ENCODE measurements at regions not wholly inside any gene's neighbourhood (a gene's known extent, or its start where the extent isn't known, plus 50 kb on each side); places are given as distances from the start of the nearest gene placed in this dataset.

DNA sequence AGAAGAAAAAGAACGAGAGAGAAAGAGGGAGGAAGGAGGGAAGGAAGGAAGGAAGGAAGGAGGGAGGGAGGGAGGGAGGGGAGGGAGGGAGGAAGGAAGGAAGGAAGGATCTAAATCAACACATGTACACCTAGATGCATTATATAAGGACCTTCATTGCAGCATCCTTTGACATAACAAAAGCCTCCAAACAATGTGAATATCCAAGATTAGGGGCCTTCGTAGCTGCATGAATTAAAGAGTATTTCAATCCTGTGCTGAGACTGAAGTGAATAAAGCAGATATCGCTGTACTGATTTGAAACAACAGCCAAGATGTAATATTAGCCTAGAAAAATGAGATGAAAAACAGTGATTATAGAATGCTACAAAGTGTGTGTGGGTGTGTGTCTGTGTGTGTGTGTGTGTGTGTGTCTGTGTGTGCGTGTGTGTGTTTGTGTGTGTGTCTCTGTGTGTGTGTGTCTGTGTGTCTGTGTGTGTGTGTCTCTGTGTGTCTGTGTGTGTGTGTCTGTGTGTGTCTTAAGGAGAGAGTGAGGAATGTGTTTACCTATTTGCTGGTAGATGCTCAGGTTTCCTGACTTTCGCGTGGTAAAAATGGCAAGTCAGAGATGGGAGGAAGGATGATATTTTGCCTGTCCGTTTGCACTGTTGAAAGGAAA, 129.0 kb upstream of the PTPN1 start:
- DNase-seq = no peak

DNA sequence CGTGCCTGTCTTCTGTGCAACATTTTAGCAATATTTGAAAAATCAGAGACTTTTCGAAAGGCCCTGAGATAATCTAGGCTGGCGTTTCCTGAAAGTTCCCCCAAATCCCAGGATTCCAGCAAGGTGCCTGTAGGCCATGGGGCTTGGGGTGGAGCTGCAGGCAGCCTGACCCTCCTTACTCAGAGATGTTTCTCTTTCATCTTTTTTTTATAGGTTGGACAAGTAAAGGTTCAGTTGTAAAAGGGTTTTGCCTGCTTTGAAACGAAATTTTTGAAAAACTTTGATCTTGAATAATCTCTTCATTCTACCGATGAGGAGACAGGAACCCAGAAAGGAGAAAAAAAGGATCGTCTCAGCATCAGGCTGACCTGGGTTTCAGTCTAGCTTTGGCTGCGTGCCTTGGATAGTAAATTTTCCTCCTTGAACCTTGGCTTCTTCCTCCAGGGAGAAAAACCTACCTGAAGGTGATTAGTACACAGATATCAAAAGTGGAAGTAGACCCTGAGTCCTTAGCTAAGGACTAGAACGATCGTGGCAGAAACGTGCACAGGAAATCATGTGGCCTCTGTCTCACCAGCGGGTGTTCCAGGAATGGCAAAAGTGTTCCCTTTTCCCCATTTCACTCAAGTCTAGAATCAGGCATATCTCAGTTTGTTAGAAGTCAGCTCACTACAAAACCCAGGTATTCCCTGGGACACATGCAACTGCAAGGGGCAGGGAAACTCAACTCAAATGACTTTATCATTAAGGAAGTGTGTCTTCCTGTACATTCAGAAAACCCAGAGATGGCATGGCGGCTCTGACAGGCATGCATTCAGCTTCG, 128.2 kb upstream of the PTPN1 start:
- no peak for DNase-seq

DNA sequence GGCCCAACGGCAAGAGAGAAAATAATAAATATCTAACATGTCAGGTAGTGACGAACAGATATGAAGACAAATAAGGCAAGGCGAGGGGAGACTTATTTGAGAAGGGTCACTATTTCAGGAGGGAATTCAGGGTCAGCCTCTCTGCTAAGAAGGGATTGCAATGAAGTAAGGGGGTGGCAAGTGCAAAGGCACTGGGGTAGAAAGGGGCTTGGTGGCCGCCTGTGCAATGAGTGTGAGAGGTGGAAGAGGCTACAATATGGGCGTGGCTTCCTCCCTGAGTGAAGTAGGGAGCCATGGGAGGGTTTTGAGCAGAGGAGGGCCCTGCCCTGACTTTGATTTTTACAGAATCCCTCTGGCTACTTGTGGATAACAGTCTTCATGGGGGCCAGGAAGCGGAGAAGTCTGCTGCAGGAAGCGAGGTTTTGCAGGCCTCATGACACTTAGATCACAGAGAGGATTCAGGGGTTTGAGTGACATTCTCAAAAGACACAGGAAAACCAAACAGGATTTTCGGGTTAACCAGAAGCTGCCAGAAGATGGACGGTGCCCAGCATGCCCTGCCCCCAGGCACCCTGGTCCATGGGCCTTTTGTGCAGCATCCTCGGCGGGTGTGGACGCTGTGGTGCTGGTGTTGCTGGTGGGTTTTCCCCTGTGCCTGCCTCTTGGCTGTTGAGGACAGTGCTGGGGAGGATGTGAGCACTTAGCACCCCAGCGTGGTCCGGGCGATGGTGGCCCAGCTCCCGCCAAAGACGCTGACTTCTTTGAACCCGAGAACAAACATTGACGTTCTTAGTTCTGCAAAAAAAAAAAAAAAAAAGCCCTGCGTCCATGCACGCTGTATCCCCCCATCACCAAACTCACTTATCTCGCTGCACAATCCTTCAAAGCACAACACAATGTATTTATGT, 124.2 kb upstream of the PTPN1 start:
- no peak for DNase-seq

DNA sequence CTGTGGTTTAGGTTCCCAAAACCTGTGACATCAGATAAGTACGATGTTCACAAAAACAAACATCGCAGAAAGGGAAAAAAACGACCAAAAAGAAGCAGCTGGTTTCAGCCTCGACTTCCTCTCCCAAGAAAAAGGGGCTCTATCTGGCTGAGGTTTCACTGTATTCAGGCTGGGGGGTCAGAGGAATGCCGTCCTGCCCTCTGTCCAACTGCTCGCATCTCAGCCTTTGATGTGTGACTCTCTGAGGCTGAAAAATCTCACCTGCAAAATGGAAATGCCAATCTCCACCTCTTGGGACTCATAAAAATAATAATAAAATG, 123.6 kb upstream of the PTPN1 start:
- DNase-seq = no peak

DNA sequence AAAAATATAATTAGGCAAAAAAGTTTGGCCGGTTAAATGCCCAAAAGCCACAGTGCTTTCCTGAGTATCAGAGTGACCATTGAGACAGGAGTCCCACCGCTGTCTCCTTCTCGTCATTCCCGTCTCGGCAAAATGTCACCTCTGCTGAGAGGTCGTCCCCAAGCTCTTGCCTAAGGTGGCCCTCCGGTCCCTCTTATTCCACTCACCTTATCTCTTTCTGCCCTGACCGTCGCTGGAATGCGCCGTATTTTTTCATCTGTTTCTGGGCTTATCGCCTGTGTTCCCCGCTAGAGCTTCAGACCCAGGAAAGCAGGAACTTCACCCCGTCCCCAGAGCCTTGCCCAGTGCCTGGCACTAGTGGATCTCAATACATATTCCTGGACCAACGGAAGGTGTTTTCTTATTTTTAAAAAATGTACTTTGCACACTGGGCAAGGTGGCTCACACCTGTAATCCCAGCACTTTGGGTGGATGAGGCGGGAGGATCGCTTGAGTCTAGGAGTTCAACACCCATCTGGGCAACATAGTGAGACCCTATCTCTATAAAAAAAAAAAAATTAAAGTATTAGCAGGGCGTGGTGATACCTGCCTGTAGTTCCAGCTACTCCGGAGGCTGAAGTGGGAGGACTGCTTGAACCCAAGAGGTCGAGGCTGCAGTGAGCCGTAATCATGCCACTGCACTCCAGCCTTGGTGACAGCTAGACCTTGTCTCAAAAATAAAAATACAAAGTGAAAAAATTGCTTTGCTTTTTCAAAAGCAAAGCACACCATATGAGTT, 122.8 kb upstream of the PTPN1 start:
- no peak for DNase-seq

DNA sequence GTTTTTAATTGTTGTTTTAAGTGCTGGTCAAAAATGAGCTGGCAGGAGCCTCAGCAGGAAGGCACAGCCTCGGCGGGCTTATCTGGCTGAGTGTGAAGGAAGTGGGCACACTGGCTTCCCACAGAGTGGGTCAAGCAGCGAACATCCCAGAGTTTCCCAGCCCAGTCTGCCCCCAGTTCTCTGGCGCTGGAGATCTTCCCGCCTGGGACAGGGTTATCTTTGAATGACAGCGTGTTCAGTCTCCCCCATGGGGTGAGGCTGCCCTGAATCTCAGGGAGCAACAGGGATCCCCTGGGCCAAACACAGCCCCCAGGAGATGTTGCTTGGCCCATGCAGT, 122.2 kb upstream of the PTPN1 start:
- DNase-seq = no peak

DNA sequence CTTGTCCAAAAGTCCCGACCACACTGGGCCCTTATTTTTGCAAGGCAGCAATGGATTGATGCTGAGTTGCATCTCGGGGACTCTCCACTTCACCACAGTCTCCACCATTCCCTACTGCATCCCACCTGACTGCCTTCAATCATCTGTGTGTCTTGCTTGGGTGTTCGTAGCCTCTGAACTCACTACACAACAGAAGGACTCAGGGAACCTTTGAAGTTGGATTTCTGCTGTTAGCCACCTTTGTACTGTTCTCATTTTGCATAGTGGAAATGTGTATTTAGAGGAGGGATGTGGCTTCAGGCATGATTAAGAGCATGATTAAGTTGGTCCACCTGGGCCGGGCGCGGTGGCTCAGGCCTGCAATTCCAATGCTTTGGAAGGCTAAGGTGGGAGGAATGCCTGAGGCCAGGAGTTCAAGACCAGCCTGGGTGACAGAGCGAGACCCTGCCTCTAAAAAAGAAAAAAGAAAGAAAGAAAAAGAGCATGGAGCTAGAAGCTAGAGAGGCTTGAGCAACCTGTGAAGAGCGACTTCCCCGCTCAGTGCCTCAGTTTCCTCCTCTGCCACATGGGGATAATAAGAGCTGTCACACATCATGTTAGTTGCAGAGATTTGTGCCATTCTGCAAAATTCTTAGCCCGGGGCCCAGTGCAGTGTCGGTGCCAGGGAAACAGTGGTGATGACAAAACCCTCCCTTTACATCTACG, 121.3 kb upstream of the PTPN1 start:
- no peak for DNase-seq

DNA sequence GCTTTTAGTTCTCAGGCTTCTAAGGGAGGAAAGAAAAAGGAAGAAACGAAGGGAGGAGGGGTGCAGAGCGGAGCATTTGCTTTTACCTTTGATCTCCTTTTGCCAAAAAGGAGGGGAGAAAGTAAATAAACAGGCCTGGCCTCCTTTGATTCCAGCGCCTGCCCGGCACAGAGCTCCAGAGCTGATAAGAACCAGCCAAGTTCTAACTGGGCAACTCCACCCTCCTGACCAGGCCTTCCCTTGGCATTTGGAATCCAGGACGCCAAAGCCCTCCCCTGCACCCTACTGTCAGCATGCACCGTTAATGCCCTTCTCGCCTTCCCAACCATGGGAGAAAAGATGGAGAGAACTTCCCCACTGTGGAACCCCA, 120.8 kb upstream of the PTPN1 start:
- DNase-seq = no peak

DNA sequence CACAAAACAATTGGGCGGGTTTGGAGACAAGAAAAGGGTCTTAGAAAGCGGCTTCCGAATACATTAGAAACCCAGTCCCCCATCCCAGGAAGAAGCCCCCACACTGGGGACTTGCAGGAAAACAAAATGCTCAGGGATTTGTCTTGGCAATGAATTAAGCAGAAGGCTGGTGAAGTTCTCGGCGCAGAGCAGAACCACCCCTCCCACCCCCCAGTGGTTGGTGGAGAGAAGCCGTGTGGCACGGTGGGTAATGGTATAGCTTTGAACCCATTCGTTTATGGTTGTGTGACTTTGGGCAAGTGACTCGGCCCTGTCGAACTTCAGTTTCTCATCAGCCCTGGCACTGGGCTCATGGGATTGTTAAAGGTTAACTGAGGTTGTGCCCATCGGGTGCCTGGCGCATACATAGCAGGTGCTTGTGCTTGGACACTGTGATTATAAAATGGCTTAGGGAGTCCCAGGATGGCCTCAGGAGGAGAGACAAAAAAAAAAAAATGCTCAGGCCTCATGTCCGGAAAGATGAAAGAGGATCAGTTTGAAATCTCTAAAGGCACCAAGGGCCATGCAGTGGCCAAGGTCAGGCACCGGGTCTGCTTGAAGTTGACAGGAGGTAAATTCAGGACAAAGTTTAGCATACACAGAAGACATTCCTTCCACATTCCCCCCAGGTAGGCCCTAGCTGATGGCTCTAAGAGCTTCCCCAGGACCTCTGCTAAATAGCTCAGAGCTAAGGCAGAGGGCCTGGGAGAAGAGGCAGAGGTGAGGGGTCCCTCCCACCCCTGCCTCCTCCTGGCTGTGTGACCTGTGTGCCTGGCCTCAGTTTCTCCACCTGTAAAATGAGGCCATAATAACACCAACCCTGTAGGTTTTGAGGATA, 120.1 kb upstream of the PTPN1 start:
- no peak for DNase-seq

DNA sequence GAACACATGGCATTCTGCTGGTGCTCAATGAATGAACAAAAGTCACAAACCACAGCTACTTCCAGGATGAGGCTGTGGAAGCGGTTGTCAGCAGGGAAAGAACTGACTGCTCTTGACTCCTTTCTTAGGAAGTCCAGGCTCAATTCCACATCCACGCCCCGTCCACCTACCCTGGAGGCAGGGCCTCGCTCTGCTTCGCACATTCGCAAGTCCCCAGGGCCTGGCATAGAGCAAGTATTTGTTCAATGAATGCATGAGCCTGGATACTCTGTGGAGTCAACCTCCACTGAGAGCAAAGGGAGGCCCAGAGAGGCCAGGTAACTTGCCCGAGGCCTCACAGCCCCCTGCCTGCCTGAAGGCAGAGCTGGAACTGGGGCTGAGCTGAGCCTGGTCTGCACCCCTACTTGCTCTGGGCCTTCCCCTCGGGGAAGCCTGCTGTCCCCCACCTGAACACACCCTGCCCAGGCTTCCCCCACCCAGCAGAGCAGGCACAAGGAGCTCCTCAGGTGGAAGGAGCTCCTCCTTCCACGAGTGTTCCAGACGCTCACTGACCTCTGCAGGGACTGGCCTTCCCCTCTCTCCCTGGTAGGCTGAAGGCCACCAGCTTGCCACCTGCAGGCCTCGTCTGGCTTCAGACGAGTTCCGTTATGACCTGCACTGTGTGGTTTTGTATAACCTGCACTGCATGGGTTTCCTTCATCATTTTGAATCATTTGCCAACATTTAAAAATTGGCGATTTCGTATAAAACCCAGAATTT, 119.3 kb upstream of the PTPN1 start:
- no peak for DNase-seq

DNA sequence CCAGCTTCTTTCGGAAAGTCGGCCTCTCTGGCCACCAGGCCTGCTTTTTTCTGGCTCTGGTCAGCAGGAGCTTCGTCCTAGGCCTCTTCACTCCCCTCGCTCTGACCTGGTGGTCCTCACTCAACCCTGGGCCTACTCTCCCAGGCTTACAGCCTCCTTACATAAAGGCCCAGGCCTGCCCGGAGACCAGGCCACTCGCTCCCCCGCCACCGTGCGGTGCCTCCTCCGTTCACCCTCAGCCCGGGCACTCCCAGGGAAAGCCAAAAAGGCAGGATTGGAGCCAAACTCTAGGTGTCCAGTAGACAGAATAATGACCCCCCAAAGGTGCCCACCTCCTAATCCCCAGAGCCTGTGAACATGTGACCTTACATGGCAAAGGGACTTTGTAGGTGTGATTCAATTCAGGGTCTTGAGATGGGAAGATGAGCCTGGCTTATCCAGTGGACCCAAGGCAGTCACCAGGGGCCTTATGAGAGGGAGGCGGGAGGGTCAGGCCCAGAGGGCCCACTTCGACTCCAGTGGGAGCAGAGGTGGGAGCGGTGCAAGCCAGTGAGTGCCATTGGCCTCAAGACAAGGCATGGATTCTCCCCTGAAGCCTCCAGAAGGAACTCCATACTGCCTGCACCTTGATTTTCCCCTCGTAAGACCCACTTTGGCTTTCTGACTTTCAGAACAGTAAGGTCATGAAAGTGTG, 118.6 kb upstream of the PTPN1 start:
- DNase-seq = no peak

DNA sequence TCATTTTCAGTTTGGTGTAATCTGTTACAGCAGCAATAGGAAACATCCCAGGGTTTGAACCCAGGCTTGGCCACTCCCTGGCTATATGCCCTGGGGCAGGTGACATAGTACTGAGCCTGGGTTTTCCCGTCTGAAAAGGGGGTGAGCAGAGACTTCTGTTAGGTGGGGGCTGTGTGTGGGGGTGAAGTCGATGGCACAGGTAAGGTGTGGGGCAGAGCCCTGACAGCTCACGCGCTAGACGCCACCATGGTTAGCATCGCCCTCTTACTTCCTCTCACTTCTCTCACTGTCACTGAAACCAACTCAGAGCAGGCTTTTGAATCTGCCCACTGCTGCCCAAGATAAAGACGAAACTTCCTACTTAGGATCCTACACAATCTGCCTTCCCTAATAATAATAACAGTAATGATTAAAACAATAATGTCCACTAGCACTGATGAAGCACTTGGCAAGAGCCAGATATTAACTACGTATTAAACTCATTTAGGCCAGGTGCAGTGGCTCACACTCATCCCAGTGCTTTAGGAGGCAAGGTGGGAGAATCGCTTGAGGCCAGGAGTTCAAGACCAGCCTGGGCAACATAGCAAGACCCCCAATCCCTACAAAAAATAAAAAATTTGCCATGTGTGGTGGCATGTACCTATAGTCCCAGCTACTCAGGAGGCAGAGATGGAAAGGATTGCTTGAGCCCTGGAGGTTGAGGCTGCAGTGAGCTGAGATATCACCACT, 117.9 kb upstream of the PTPN1 start:
- DNase-seq = no peak

DNA sequence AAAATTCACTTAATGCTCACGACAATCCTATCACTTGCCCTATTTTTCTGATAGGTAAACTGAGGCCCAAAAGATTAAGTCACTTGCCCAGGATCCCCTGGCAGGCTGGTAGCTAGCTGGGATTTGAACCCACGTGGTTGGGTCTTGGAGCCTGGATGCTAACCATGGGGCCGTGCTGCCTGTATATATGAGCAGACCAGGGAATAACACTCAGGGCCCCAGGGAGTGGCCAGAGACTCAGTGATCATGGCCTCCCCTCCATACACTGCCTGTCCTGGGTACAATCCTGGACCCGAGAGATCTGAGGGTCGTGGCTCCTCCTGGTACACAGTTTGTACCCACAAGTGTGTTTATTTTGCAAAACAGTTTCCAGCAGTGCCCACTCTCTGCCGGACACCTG, 116.9 kb upstream of the PTPN1 start:
- DNase-seq = no peak

DNA sequence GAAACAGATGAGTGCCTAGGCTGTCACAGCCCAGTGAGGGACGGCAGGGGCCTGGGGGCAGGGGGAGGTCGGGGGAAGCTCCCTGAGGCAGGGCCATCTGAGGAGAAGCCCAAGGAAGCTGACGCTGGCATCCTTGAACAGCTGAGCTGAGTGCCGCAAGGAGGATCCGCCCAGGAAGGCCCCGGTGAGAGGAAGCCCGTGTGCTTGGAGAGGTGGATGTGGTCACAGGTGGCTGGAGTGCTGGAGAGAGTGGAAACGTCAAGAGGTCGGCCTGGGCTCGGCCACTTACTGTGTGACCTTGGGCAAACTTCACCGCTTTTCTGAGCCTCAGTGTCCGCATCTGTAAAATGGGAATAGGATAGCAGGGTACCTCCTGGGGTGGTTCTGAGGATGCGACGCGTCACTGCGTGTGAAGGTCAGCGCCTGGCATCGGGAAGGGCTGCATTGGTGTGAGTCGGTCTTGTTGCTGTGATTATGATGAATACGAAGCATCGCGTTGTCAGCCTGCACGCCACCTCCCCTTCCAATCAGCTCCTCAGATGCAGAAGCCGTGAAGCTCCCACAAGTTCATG, 116.1 kb upstream of the PTPN1 start:
- no peak for DNase-seq

DNA sequence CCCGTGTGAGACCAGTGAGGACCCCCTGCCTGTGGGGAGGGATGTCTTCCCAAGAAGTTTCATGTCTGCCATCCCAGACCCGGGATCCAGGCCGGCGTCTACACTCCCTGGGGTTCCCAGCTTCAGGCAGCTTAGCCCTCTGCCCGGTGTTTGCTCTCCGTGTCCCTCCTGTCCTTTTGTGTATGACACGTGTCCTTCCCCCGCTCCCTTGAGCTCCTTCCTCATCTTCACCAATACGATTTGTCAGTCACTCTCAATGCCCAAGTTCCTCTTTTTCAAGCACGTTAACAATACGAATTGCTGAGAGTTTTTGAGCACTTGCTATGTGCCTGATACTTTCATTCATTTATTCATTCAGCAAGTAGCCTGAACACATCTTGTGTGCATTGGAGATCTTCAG, 115.6 kb upstream of the PTPN1 start:
- no peak for DNase-seq

DNA sequence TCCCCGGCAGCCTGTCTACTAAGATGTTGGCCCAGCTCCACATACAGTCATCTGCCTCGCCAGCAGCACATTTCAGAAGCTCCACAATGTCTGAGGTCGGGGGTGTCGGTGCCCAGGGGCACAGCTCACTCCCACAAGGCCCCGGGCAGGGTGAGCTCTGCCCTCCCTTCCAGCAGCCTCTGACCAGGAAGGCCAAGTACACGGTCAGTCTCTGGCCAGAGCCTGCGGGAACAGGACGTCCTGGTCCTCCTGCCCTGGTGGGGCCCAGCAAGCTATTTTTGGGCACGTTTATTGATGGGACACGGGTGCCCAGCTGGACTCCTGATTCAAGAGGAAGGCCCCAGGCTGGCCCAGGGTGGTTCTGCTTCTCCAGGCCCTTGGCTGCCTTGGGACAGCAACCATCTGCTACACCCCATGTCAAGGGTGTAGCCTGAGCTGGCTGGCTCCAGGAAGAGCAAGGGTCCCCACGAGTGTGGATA, 114.9 kb upstream of the PTPN1 start:
- peak; percentile 50 for DNase-seq

DNA sequence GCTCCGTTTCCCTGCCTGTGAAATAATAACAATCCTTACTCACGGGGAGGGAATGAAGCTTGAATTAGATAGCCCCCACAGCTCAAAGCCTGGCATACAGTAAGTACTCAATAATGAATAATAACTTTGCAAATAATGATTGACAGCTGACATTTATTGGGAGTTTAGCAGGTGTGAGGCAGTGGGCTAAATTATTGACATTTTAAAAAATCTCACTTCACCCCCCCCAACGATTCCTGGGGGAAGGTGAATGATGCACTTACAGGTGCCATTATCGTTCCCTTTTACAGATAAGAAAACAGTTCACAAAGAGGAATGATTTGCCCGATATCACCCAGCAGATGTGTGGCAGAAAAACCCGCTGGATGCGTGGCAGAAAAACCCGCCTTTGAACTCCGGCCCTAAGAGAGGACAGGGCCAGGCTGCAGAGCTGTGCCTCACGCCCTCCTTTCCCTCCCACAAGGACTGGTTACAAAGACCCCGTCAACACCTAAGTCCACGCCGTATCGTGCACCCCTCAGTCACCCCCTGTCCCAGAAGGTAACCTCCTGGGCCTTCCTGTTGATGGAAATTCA, 114.2 kb upstream of the PTPN1 start:
- no peak for DNase-seq

DNA sequence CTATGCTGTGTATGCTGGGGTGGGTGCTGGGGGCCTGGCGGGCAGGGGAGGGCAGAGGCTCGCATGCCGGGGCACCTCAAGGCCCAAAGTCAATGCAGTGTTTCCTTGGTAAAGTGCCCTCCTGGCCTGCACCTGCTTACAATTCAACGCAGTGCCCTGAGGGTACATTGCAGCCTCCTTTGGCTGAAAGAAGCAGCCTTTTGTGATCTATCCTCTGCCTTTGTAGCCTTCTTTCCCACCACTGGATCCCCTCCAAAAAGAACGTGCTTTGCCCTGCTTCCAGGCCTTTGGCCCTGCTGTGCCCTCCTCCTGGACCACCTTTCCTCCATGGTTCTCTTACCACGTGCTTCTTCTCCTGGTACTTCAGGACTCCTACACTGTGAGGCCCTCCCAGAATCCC, 113.6 kb upstream of the PTPN1 start:
- DNase-seq = no peak

Measured in cortex of kidney (tissue), 1 donor.